ENCODE measurements at regions not wholly inside any gene's neighbourhood (a gene's known extent, or its start where the extent isn't known, plus 50 kb on each side); places are given as distances from the start of the nearest gene placed in this dataset.

GRCh38 chr20:60528141-60528540 is 569.9 kb downstream of the CDH26 start:
- TF ChIP-seq CTCF (IDR thresholded peaks at IDR 0.05) (no peak), POLR2A (IDR thresholded peaks at IDR 0.05) (no peak), EP300 (IDR thresholded peaks at IDR 0.05) (no peak)
